ENCODE measurements at regions not wholly inside any gene's neighbourhood (a gene's known extent, or its start where the extent isn't known, plus 50 kb on each side); places are given as distances from the start of the nearest gene placed in this dataset.

DNA sequence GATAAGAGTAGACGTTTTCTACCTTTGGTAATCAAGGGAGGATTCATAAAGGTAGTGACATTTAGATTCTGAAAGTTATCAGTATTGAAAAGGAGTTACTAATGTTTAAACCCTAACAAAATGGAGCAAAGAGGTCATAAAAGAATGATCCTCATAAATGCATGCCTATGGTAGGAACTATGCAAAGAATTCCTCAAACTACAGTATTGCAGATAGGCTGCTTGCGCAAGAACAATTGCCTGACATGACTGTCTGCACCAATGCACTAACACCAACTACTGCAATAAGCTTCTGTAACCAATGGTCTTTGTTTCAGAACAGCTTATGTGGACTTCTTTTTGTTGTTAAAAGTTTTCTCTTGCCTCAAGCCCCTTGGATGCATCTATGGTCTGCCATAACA, 597.3 kb upstream of the ADGRL4 start:
- intact Hi-C loops (cut with micrococcal nuclease; ENCODE audit: unreplicated experiment) (no loop called here), in situ Hi-C loops (cut with HindIII; ENCODE audit: extremely low pct_ligation_motif_present, low pct_unique_long_range_greater_than_20kb) (no loop called here)
- no peak overlapping the region for H2AFZ ChIP-seq (ENCODE audit: low read length)
- ChIA-PET POLR2A (no interaction called here), CTCF (ENCODE audit: low intra/inter-chr PET ratio, low total read pairs) (no interaction called here)
- H3K27me3 ChIP-seq (ENCODE audit: control insufficient read depth in 1 of 2, insufficient read depth in 2 of 2, low read length in 2 of 2): no peaks in the 10 kb centered on the region
- DNase-seq (ENCODE audit: low spot score): no peak
- no peak overlapping the region for H3K4me2 ChIP-seq (ENCODE audit: low read depth, low read length)
- H3K79me2 ChIP-seq (ENCODE audit: insufficient read depth, low read length): no peaks in the 10 kb centered on the region
- no peak overlapping the region for H3K27ac ChIP-seq (ENCODE audit: extremely low read length, insufficient read depth, low read length)
- no peak overlapping the region for H3K9ac ChIP-seq (ENCODE audit: insufficient read depth, low read depth, low read length)
- no peaks in the 10 kb centered on the region for H3K36me3 ChIP-seq (replicated peaks in 1 of 2; ENCODE audit: control insufficient read depth in 1 of 2, insufficient read depth in 2 of 2, low read length in 2 of 2)
- TF ChIP-seq CEBPB (IDR thresholded peaks at IDR 0.05; ENCODE audit: borderline replicate concordance, low read depth, low read length) (peak; percentile 52; the same call in 1 of the 2 replicates), MXD4 (CRISPR knock-in tag; IDR thresholded peaks at IDR 0.05) (no peak)
- TF ChIP-seq, protein P1, sequence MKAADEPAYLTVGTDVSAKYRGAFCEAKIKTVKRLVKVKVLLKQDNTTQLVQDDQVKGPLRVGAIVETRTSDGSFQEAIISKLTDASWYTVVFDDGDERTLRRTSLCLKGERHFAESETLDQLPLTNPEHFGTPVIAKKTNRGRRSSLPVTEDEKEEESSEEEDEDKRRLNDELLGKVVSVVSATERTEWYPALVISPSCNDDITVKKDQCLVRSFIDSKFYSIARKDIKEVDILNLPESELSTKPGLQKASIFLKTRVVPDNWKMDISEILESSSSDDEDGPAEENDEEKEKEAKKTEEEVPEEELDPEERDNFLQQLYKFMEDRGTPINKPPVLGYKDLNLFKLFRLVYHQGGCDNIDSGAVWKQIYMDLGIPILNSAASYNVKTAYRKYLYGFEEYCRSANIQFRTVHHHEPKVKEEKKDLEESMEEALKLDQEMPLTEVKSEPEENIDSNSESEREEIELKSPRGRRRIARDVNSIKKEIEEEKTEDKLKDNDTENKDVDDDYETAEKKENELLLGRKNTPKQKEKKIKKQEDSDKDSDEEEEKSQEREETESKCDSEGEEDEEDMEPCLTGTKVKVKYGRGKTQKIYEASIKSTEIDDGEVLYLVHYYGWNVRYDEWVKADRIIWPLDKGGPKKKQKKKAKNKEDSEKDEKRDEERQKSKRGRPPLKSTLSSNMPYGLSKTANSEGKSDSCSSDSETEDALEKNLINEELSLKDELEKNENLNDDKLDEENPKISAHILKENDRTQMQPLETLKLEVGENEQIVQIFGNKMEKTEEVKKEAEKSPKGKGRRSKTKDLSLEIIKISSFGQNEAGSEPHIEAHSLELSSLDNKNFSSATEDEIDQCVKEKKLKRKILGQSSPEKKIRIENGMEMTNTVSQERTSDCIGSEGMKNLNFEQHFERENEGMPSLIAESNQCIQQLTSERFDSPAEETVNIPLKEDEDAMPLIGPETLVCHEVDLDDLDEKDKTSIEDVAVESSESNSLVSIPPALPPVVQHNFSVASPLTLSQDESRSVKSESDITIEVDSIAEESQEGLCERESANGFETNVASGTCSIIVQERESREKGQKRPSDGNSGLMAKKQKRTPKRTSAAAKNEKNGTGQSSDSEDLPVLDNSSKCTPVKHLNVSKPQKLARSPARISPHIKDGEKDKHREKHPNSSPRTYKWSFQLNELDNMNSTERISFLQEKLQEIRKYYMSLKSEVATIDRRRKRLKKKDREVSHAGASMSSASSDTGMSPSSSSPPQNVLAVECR (CRISPR knock-in tag; IDR thresholded peaks at IDR 0.05; ENCODE audit: borderline replicate concordance): no peak
- TF ChIP-seq, protein P2, sequence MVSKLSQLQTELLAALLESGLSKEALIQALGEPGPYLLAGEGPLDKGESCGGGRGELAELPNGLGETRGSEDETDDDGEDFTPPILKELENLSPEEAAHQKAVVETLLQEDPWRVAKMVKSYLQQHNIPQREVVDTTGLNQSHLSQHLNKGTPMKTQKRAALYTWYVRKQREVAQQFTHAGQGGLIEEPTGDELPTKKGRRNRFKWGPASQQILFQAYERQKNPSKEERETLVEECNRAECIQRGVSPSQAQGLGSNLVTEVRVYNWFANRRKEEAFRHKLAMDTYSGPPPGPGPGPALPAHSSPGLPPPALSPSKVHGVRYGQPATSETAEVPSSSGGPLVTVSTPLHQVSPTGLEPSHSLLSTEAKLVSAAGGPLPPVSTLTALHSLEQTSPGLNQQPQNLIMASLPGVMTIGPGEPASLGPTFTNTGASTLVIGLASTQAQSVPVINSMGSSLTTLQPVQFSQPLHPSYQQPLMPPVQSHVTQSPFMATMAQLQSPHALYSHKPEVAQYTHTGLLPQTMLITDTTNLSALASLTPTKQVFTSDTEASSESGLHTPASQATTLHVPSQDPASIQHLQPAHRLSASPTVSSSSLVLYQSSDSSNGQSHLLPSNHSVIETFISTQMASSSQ (IDR thresholded peaks at IDR 0.05; ENCODE audit: low read depth): no peak
- TF ChIP-seq, protein P2 (CRISPR knock-in tag; IDR thresholded peaks at IDR 0.05; ENCODE audit: borderline replicate concordance): no peak
- TF ChIP-seq, protein P3, sequence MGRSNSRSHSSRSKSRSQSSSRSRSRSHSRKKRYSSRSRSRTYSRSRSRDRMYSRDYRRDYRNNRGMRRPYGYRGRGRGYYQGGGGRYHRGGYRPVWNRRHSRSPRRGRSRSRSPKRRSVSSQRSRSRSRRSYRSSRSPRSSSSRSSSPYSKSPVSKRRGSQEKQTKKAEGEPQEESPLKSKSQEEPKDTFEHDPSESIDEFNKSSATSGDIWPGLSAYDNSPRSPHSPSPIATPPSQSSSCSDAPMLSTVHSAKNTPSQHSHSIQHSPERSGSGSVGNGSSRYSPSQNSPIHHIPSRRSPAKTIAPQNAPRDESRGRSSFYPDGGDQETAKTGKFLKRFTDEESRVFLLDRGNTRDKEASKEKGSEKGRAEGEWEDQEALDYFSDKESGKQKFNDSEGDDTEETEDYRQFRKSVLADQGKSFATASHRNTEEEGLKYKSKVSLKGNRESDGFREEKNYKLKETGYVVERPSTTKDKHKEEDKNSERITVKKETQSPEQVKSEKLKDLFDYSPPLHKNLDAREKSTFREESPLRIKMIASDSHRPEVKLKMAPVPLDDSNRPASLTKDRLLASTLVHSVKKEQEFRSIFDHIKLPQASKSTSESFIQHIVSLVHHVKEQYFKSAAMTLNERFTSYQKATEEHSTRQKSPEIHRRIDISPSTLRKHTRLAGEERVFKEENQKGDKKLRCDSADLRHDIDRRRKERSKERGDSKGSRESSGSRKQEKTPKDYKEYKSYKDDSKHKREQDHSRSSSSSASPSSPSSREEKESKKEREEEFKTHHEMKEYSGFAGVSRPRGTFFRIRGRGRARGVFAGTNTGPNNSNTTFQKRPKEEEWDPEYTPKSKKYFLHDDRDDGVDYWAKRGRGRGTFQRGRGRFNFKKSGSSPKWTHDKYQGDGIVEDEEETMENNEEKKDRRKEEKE (IDR thresholded peaks at IDR 0.05): no peak
- ATAC-seq: no peak
- no peak for FAIRE-seq
- peaks cover 67% of the 10 kb centered on the region for H3K9me3 ChIP-seq (ENCODE audit: low read length)
- H3K4me3 ChIP-seq (replicated peaks in 1 of 3; ENCODE audit: insufficient read depth in 1 of 3, low read depth in 2 of 3, low read length in 3 of 3): no peak overlapping the region
- WGBS (ENCODE audit: low lambda C conversion rate): 53% methylated on average over 2 of the region's 2 CpGs
- no peaks in the 10 kb centered on the region for H3K4me1 ChIP-seq (ENCODE audit: insufficient read depth, low read length)
- BruUV-seq (replicated peaks): no TSS peak
- no peaks in the 10 kb centered on the region for H4K20me1 ChIP-seq (ENCODE audit: insufficient read depth, low read length)

All from HepG2 (cell line).